AG04450 (cell line): ENCODE measurements at regions not wholly inside any gene's neighbourhood (a gene's known extent, or its start where the extent isn't known, plus 50 kb on each side); places are given as distances from the start of the nearest gene placed in this dataset.

Experiments
- CTCF ChIA-PET: fragments of 300-600, 350-600 bp; formaldehyde crosslinking; extraction: SDS; loops from one replicate; lab custom pipeline; 2022; ENCODE audit warnings: antibody characterized with exemption, inconsistent platforms; lab: Charles Lee
- POLR2A ChIA-PET: fragments of 350-600 bp; formaldehyde crosslinking; extraction: SDS; loops from one replicate; lab custom pipeline; 2021; ENCODE audit warnings: antibody characterized with exemption, inconsistent platforms; lab: Yijun Ruan, JAX
- DNase-seq: peaks from one replicate; pipeline ENCODE4 v3.0.0-alpha.2; 2011; ENCODE audit warnings: low read depth, low spot score
- H3K27ac ChIP-seq: one replicate; pipeline ENCODE4 v1.5.1; 2012; ENCODE audit warnings: low read depth, low read length, control low read depth
- H3K27me3 ChIP-seq: one replicate; pipeline ENCODE4 v1.6.0; 2012; ENCODE audit warnings: low read length; ENCODE audit not compliant: control insufficient read depth, insufficient read depth
- H3K4me3 ChIP-seq: 2 replicates; pipeline ENCODE4 v1.5.1; 2011; ENCODE audit warnings: mild to moderate bottlenecking, low read depth, low read length, control low read depth
- H3K9me3 ChIP-seq: 2 replicates; pipeline ENCODE4 v1.5.1; 2012; ENCODE audit warnings: low read length; ENCODE audit not compliant: control insufficient read depth, insufficient read depth
- CTCF ChIP-seq: IDR thresholded peaks from 2 replicates; pipeline ENCODE4 v1.5.1; 2011; ENCODE audit warnings: low read depth, low read length, control low read depth, inconsistent platforms

- no peak for DNase-seq
- Histone ChIP-seq H3K4me3 (no peak overlapping the region), H3K9me3 (no peaks in the 10 kb centered on the region), H3K27me3 (no peaks in the 10 kb centered on the region), H3K27ac (no peak overlapping the region)
- ChIA-PET CTCF (no interaction called here), POLR2A (no interaction called here)
- TF ChIP-seq CTCF, result no peak
Observed at GRCh38 chr4:89618151-89618550, 218.8 kb downstream of the SNCA start.

GRCh38 chr4:89617317-89617716 is 219.6 kb downstream of the SNCA start:
- CTCF ChIA-PET, result interaction anchor here (1.1 kb wide), 1 partner anchor 23 kb away, joined by 5 read pairs; no protein-coding TSS in a partner anchor
- no peaks in the 10 kb centered on the region for H3K9me3 ChIP-seq
- no peaks in the 10 kb centered on the region for H3K27me3 ChIP-seq
- no peak for DNase-seq
- TF ChIP-seq CTCF, result no peak
- POLR2A ChIA-PET, result no interaction called here
- H3K4me3 ChIP-seq, result no peak overlapping the region
- H3K27ac ChIP-seq, result no peak overlapping the region

DNA sequence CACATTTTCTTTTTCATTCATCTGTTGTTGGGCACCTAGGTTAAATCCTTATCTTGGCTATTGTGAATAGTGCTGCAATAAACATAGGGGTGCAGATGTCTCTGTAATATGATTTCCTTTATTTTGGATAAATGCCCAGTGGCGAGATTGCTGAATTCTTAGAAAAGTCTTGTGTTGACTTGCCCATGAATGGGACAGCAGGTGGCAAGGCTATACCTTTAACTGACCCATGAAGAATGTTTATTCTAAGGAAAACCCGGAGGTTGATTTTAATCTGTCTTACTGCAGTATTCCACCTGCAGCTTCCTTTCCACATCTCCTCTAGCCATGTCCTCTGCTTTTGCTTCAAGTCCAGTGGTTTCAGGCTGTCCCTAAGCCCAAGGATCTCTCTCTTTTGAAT is 220.6 kb downstream of the SNCA start:
- Histone ChIP-seq H3K27me3 (no peaks in the 10 kb centered on the region), H3K27ac (no peak overlapping the region), H3K9me3 (no peaks in the 10 kb centered on the region), H3K4me3 (no peak overlapping the region)
- POLR2A ChIA-PET, result no interaction called here
- DNase-seq, result no peak
- no peak for TF ChIP-seq CTCF
- CTCF ChIA-PET, result no interaction called here

- no peak overlapping the region for H3K4me3 ChIP-seq
- no peak for DNase-seq
- ChIA-PET POLR2A (no interaction called here), CTCF (no interaction called here)
- no peak overlapping the region for H3K27ac ChIP-seq
- TF ChIP-seq CTCF, result no peak
- H3K9me3 ChIP-seq, result no peaks in the 10 kb centered on the region
- no peaks in the 10 kb centered on the region for H3K27me3 ChIP-seq
Observed at GRCh38 chr4:89615051-89615450, 221.9 kb downstream of the SNCA start.

DNA sequence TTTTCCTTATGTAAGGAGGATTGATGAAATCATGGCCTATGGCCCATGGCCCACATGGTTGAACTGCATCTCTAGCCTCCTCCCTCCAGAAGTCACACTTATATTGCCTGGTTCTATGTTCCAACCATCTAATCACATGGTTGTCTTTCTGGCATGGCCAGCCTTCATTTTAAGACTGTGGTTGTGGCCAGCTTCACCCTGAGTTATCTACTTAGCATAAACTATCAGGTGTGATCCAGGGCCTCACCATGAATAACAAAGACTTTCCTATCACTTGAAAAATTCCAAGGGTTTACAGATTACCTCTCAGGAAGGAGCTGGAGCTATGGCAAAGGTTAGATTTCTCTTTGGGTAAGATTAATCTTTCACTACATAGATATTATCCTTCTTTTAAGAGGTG is 222.8 kb downstream of the SNCA start:
- Histone ChIP-seq H3K27me3 (no peaks in the 10 kb centered on the region), H3K4me3 (no peak overlapping the region), H3K9me3 (no peaks in the 10 kb centered on the region), H3K27ac (no peak overlapping the region)
- no peak for DNase-seq
- TF ChIP-seq CTCF, result no peak
- ChIA-PET POLR2A (no interaction called here), CTCF (no interaction called here)
